DOHH2 (cell line): ENCODE measurements at regions not wholly inside any gene's neighbourhood (a gene's known extent, or its start where the extent isn't known, plus 50 kb on each side); places are given as distances from the start of the nearest gene placed in this dataset.

Experiments
- H3F3A ChIP-seq: fragments of 200-600 bp; sonication (generic), shearing (Covaris generic); 2 replicates; pipeline ENCODE4 v1.6.0; 2016; ENCODE audit warnings: antibody characterized with exemption, mild to moderate bottlenecking; ENCODE audit not compliant: control insufficient read depth, insufficient read depth
- H3K27ac ChIP-seq: fragments of 200-600 bp; sonication (generic); 2 replicates; pipeline ENCODE4 v1.5.1; 2014; ENCODE audit warnings: low read depth, mild to moderate bottlenecking, low read length, moderate library complexity
- H3K27me3 ChIP-seq: fragments of 200-600 bp; sonication (generic); 2 replicates; pipeline ENCODE4 v1.6.1; 2014; ENCODE audit warnings: mild to moderate bottlenecking, low read length, mixed read lengths; ENCODE audit not compliant: control insufficient read depth
- H3K36me3 ChIP-seq: fragments of 200-600 bp; sonication (generic); 2 replicates; pipeline ENCODE4 v1.6.1; 2014; ENCODE audit warnings: mild to moderate bottlenecking, low read length, moderate library complexity, mixed read lengths; ENCODE audit not compliant: control insufficient read depth
- H3K4me1 ChIP-seq: fragments of 200-600 bp; sonication (generic); 2 replicates; pipeline ENCODE4 v1.6.1; 2014; ENCODE audit warnings: mild to moderate bottlenecking, low read length, mixed read lengths; ENCODE audit not compliant: control insufficient read depth
- H3K4me2 ChIP-seq: fragments of 200-600 bp; sonication (generic); 2 replicates; pipeline ENCODE4 v1.6.0; 2014; ENCODE audit warnings: mild to moderate bottlenecking, low read length, moderate library complexity
- H3K4me3 ChIP-seq: fragments of 200-600 bp; sonication (generic); 2 replicates; pipeline ENCODE4 v1.5.1; 2014; ENCODE audit warnings: mild to moderate bottlenecking, low read length, mixed read lengths
- H3K79me2 ChIP-seq: fragments of 200-600 bp; sonication (generic); 2 replicates; pipeline ENCODE4 v1.6.1; 2014; ENCODE audit warnings: mild to moderate bottlenecking, low read length, mixed read lengths; ENCODE audit not compliant: control insufficient read depth
- H3K9me2 ChIP-seq: fragments of 200-600 bp; sonication (generic); replicated peaks from 2 replicates; pipeline ENCODE4 v1.6.1; 2014; ENCODE audit warnings: mild to moderate bottlenecking, low read length, mixed read lengths; ENCODE audit not compliant: control insufficient read depth
- H3K9me3 ChIP-seq: fragments of 200-600 bp; sonication (generic); 2 replicates; pipeline ENCODE4 v1.6.1; 2014; ENCODE audit warnings: antibody characterized with exemption, low read length, mixed read lengths; ENCODE audit not compliant: control insufficient read depth, insufficient read depth
- H4K20me1 ChIP-seq: fragments of 200-600 bp; sonication (generic); 2 replicates; pipeline ENCODE4 v1.6.0; 2014; ENCODE audit warnings: low read depth, mild to moderate bottlenecking, antibody characterized with exemption, low read length, moderate library complexity; ENCODE audit not compliant: control insufficient read depth, insufficient read depth
- CTCF ChIP-seq: fragments of 200-600 bp; sonication (generic); IDR thresholded peaks from one replicate; pipeline ENCODE4 v1.5.1; 2014; ENCODE audit warnings: antibody characterized with exemption, mild to moderate bottlenecking, low read depth, low read length; ENCODE audit not compliant: poor library complexity, severe bottlenecking
- EZH2phosphoT487 ChIP-seq: fragments of 200-600 bp; sonication (generic); IDR thresholded peaks from 2 replicates; pipeline ENCODE4 v1.6.1; 2017; ENCODE audit warnings: borderline replicate concordance, mild to moderate bottlenecking, antibody characterized with exemption, low read length, moderate library complexity, mixed read lengths

- H3K9me2 ChIP-seq, result no peaks in the 10 kb centered on the region
Observed at GRCh38 chr4:33078145-33078544, 2358.0 kb downstream of the PCDH7 start.

GRCh38 chr4:33080275-33080674, 2360.1 kb downstream of the PCDH7 start:
- Histone ChIP-seq H3K36me3 (no peaks in the 10 kb centered on the region), H3K4me2 (no peak overlapping the region), H3K27ac (no peak overlapping the region), H3K79me2 (no peaks in the 10 kb centered on the region), H3K9me3 (no peaks in the 10 kb centered on the region), H3F3A (no peaks in the 10 kb centered on the region), H3K4me1 (no peaks in the 10 kb centered on the region), H4K20me1 (no peaks in the 10 kb centered on the region), H3K9me2 (no peaks in the 10 kb centered on the region), H3K4me3 (no peak overlapping the region), H3K27me3 (no peaks in the 10 kb centered on the region)
- no peak for TF ChIP-seq CTCF
- TF ChIP-seq EZH2phosphoT487, result no peak

More at GRCh38 chr4:33078145-33078544, 2358.0 kb downstream of the PCDH7 start:
- no peaks in the 10 kb centered on the region for H3F3A ChIP-seq
- no peaks in the 10 kb centered on the region for H3K36me3 ChIP-seq
- H3K4me3 ChIP-seq, result no peak overlapping the region
- no peaks in the 10 kb centered on the region for H3K79me2 ChIP-seq
- H3K4me2 ChIP-seq, result no peak overlapping the region
- H4K20me1 ChIP-seq, result no peaks in the 10 kb centered on the region
- no peaks in the 10 kb centered on the region for H3K9me3 ChIP-seq
- H3K27me3 ChIP-seq, result no peaks in the 10 kb centered on the region
- H3K4me1 ChIP-seq, result no peaks in the 10 kb centered on the region
- no peak overlapping the region for H3K27ac ChIP-seq
- no peak for TF ChIP-seq EZH2phosphoT487
- no peak for TF ChIP-seq CTCF

- Histone ChIP-seq H3K4me3 (no peak overlapping the region), H4K20me1 (no peaks in the 10 kb centered on the region), H3K27ac (no peak overlapping the region), H3K79me2 (no peaks in the 10 kb centered on the region), H3K9me3 (no peaks in the 10 kb centered on the region), H3K36me3 (no peaks in the 10 kb centered on the region), H3K27me3 (no peaks in the 10 kb centered on the region), H3F3A (no peaks in the 10 kb centered on the region), H3K4me2 (no peak overlapping the region), H3K9me2 (no peaks in the 10 kb centered on the region), H3K4me1 (no peaks in the 10 kb centered on the region)
- TF ChIP-seq EZH2phosphoT487 (no peak), CTCF (no peak)
Observed at GRCh38 chr4:33085709-33086108, 2365.5 kb downstream of the PCDH7 start.
